SIG-M5 treated with dmso at 0.1 percent for 504 hours (cell line): ENCODE measurements at regions not wholly inside any gene's neighbourhood (a gene's known extent, or its start where the extent isn't known, plus 50 kb on each side); places are given as distances from the start of the nearest gene placed in this dataset.
"Not testable (repeated sequence)": the region's sequence is repeated elsewhere in the genome, so short reads cannot be mapped to it uniquely, and the experiment has no call there.

Experiments
- DNase-seq: peaks from one replicate; lab custom pipeline; 2025; ENCODE audit not compliant: unreplicated experiment; lab: John Stamatoyannopoulos, UW

GRCh38 chr4:156419080-156419685 is 465.5 kb upstream of the CTSO start:
- DNase-seq: no peak

- DNase-seq: no peak
Measured at GRCh38 chr4:156414406-156414805, 460.7 kb upstream of the CTSO start.

GRCh38 chr4:156413239-156414135 is 459.8 kb upstream of the CTSO start:
- DNase-seq: no peak

- no peak for DNase-seq
Measured at GRCh38 chr4:156411531-156411930, 457.9 kb upstream of the CTSO start.

GRCh38 chr4:156408749-156409148 is 455.1 kb upstream of the CTSO start:
- DNase-seq: no peak

GRCh38 chr4:156401371-156401770 is 447.7 kb upstream of the CTSO start:
- no peak for DNase-seq

GRCh38 chr4:156396534-156396933 is 442.9 kb upstream of the CTSO start:
- no peak for DNase-seq

- DNase-seq: no peak
Measured at GRCh38 chr4:156391325-156391653, 437.6 kb upstream of the CTSO start.

GRCh38 chr4:156390599-156391324 is 437.1 kb upstream of the CTSO start:
- DNase-seq: no peak

- DNase-seq: no peak
Measured at GRCh38 chr4:156388826-156389225, 435.2 kb upstream of the CTSO start.

- no peak for DNase-seq
Measured at GRCh38 chr4:156378033-156378665, 424.5 kb upstream of the CTSO start.

- DNase-seq: no peak
Measured at GRCh38 chr4:156377036-156377710, 423.5 kb upstream of the CTSO start.

GRCh38 chr4:156374894-156375293 is 421.2 kb upstream of the CTSO start:
- DNase-seq: no peak

- DNase-seq: no peak
Measured at GRCh38 chr4:156374069-156374468, 420.4 kb upstream of the CTSO start.

GRCh38 chr4:156367502-156367901 is 413.8 kb upstream of the CTSO start:
- not testable (repeated sequence) for DNase-seq

GRCh38 chr4:156362581-156362980 is 408.9 kb upstream of the CTSO start:
- no peak for DNase-seq

GRCh38 chr4:156347412-156348075 is 393.9 kb upstream of the CTSO start:
- DNase-seq: no peak

GRCh38 chr4:156346959-156347385 is 393.3 kb upstream of the CTSO start:
- DNase-seq: no peak

GRCh38 chr4:156344397-156344796 is 390.7 kb upstream of the CTSO start:
- DNase-seq: no peak

- no peak for DNase-seq
Measured at GRCh38 chr4:156336511-156336910, 382.8 kb upstream of the CTSO start.
